Stimulated activated CD4-positive, alpha-beta T cell treated with anti-CD3 and anti-CD28 coated beads, TNF-alpha, amount 100 ng/mL, for 1 hour (primary cell): ENCODE measurements at regions not wholly inside any gene's neighbourhood (a gene's known extent, or its start where the extent isn't known, plus 50 kb on each side); places are given as distances from the start of the nearest gene placed in this dataset.
"Not testable (repeated sequence)": the region's sequence is repeated elsewhere in the genome, so short reads cannot be mapped to it uniquely, and the experiment has no call there.

Source experiments
- DNase-seq, 3 donors: peaks; one replicate each; pipeline ENCODE4 v3.0.0-alpha.2; 2020; ENCODE audit warnings: low read depth in 3 of 3, low spot score in 1 of 3

DNA sequence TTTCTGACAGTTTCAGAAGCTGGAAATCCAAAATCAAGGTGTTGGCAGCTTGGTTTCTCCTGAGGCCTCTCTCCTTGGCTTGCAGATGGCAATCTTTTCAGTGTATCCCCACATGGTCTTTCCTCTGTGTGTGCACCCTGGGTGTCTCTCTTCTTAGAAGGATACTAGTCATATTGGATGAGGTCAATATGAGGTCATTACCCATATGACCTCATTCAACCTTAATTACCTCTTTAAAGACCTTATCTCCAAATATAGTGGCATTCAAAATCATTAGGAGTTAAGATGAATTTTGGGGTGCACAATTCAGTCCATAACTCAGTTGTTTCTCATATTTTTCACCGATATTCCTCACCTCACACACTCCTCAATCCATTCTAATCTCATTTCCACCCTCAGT lies 92.4 kb upstream of the TGM3 start:
- no peak for DNase-seq

- DNase-seq, result no peak
Observed at GRCh38 chr20:2204021-2204420, 91.8 kb upstream of the TGM3 start.

DNA sequence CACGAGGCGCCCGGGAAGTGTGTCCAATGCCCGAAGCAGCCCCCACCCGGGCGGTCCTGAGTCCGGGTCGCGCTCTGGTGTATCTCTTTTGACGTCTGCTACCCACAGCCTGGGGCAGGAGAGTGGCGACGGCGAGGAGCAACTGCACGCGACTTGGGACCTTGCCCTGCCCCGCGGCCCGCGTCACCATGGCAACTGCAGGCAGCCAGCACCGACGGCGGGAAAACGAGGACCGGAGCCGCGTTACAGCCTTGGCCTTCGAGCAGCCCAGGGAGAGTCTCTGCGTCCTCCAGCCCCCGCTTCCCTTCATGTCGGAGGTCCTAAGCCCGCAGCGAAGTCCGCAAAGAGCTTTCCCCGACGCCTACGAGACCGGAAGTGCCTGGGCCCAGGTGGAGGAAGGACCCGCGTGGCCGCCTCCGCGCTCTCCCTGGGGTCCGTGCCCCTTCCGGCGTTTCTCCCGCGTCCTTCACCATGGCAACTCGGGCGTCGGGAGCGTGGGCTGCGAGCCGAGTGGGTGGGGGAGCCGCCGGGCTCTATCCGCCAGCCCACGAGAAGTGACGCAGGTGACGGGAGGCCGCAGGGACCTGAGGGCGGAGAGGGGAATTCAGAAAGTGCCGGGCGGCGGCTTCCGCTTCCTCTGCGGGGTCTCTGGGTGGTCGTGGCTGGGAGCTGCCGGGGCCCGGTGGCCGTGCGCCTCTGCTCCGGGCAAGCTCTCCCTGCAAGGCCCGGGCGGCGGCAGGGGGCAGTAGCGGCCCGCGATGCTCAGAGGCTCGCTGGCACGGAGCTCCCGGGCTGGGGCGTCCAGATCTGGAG lies 88.6 kb upstream of the TGM3 start:
- DNase-seq, result peak; percentile 11 to 66 (median 24)

DNA sequence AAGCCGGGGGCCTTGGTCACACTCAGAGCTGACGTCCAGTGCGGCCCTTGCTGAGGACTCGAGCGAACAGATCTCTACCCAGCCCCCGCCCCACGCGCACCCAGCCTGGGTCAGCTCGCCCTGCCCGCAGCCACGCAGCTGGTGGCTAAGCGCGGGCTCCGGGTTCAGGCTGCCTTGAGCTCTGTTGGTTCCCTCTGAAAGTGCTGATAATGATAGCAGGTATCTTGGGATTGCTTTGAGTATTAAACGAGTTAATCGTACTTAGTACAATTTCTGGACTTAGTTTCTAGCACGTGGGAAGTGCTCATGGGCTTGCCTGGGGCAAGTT lies 88.1 kb upstream of the TGM3 start:
- no peak for DNase-seq

- DNase-seq, result no peak
Observed at GRCh38 chr20:2208897-2209296, 86.9 kb upstream of the TGM3 start.

DNA sequence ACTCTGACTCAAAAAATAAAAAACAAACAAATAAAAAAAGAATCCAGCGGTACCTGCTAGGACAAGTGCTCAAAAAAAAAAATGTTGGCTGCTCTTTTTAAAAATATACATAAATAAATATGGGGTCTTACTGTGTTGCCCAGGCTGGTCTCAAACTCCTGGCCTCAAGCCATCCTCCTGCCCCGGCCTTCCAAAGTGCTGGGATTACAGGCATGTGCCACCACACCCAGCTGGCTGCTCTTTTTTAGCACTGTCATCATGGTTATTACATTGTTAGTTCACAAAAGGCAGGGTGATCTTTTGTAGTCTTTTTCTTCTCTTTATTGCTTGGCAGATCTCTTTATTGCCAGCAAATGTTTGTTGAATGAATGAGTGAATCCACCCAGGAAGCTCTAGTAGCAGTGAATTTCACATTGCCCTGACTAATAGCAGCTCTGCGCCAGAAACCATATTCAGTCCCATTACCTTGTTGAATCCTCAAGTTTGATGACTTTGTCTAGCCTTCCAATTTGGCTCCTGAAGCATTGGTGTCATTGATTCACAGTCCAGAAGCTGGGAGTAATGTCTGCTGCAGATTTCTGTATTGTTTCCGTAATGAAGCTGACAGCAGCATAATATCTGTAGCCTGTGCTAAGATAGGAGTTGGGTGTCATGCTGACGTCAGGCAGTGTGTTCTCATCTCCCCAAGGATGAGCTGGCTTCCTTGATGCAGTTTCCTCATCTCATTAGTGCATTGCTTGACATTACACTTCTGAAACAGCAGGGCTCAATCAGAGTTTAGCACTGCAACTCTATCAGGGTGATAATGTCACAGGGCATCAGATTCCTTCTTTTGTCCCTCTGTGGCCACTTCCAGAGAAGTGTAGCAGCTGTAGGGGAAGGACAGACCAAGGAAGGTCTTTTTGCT lies 84.9 kb upstream of the TGM3 start:
- no peak for DNase-seq

DNA sequence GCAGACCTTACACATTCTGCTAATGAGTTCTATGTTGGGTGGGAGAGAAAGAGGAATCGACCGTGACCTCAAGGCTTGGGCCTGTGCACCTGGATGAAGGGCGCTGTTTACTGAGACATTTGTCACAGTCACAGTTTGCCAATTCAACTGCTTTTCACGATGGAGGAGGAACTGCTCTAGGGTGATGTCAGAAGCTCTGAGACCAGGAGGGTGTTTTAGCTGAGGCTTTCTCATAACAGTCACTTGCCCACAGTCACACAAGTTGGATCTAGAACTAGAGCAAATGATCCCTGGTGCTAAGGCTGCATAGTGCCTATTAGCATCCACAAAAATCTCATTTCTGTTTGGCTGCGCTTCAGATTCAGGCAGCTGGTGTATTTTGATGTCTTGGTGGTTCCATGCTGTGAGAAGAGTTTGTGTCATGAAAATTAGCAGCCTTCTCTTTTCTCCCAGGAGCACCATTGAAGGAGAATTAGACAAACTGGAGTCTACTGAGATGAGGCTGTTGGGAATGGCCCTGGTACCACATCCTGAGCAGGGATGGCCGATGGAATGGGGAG lies 83.3 kb upstream of the TGM3 start:
- no peak for DNase-seq

GRCh38 chr20:2213401-2213800 lies 82.4 kb upstream of the TGM3 start:
- DNase-seq, result no peak

- DNase-seq, result no peak
Observed at GRCh38 chr20:2217857-2218539, 77.8 kb upstream of the TGM3 start.

DNA sequence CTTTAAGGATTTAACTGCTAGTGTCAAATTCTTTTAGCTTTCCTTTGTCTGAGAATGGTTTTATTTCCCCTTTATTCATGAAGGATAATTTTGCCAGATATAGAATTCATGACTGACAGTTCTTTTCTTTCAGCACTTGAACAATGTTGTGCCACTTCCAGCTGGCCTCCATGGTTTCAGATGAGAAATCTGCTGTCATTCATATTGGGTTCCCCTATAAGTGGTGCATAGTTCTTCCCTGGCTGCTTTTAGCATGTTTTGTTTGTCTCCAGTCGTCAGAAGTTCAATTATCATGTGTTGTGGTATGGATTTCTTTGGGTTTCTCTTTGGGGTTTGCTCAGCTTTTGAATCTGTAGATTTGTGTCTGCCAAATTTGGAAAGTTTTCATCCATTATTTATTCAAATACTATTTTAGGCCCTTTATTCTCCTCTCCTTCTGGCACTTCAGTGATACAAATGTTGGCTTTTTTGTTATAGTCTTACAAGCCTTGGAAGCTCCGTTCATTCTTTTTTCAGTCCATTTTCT lies 76.3 kb upstream of the TGM3 start:
- DNase-seq, result no peak

GRCh38 chr20:2220298-2220697 lies 75.5 kb upstream of the TGM3 start:
- no peak for DNase-seq

DNA sequence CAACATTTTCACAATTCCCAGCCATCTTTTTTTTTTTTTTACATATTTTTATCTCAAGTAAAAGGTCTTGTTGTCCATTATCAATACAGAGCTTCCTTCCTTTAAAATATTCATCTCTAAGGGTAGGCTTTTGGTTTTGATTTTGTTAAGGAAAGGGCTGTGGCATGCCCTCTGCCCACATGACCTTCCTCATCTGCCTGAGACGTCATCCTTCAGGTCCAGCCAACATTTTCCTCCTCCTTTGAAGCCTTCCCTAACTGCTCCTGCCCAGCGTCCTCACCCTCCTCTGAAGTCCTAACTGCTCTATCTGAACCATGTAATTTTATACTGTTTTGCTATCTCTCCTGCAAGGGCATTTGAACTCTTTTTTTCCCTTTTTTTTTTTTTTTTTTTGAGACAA lies 73.9 kb upstream of the TGM3 start:
- no peak for DNase-seq

GRCh38 chr20:2223558-2224367 lies 72.0 kb upstream of the TGM3 start:
- DNase-seq, result no peak

- no peak for DNase-seq
Observed at GRCh38 chr20:2224368-2224639, 71.5 kb upstream of the TGM3 start.

- not testable (repeated sequence) for DNase-seq
Observed at GRCh38 chr20:2227285-2227684, 68.5 kb upstream of the TGM3 start.

- DNase-seq, result no peak
Observed at GRCh38 chr20:2227861-2228260, 67.9 kb upstream of the TGM3 start.

- DNase-seq, result no peak
Observed at GRCh38 chr20:2228926-2229325, 66.9 kb upstream of the TGM3 start.

DNA sequence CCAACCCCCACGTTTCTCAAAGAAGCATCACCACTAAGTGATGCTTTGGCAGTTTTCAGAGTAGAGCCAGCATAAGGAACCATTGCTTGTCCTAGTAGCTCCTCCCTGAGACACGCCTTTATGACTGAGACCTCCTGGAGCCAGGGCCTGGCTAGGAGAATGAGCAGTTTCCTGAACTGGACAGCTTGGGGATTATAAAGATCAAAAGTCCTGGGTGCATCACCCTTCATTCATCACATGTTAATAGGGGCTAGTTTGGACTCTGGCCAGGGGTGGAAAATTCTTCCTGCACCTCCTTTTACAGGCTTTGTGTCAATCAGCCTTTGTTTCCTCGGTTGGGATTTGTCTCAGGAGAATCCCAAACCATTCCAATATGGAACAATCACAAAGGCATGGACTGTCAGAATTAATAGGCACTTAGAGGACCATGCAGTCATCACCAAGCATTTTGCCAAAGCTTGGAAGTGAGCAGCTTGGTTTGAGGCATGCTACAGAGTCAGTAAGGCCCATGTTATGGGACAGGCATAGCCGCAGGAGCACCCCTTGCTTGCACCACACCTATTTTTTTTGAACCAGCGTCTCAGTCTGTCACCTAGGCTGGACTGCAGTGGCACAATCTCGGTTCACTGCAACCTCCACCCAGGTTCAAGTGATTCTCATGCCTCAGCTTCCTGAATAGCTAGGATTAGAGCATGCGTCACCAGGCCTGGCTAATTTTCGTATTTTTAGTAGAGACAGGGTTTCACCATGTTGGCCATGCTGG lies 64.9 kb upstream of the TGM3 start:
- no peak for DNase-seq

DNA sequence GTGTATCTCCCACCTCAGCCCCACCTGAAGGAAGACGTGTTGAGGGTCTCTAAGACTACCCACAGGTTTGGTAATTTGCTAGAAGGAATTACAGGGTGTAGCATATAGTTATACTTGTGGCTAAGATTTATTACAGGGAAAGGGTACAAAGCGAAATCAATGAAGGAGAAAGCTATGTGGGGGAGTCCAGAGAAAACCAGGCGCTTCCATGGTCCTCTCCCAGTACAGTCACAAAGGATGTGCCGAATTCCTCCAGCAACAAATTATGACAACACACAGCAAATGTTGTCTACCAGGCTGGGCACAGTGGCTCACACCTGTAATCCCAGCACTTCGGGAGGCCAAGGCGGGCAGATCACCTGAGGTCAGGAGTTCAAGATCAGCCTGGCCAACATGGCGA lies 64.1 kb upstream of the TGM3 start:
- DNase-seq, result no peak

- DNase-seq, result no peak
Observed at GRCh38 chr20:2234598-2235191, 61.1 kb upstream of the TGM3 start.
